GM12865 (cell line): ENCODE measurements at regions not wholly inside any gene's neighbourhood (a gene's known extent, or its start where the extent isn't known, plus 50 kb on each side); places are given as distances from the start of the nearest gene placed in this dataset.

ENCODE experiments used
- DNase-seq: peaks from one replicate; pipeline ENCODE4 v3.0.0; 2010; ENCODE audit warnings: low read depth
- H3K4me3 ChIP-seq: 2 replicates; pipeline ENCODE4 v1.5.1; 2011; ENCODE audit warnings: mild to moderate bottlenecking, low read depth, low read length, control low read depth
- TF ChIP-seq, protein P1 (sequence below): IDR thresholded peaks from 2 replicates; pipeline ENCODE4 v1.5.1; 2011; ENCODE audit warnings: low read length, control low read depth, low read depth, inconsistent platforms; ENCODE audit not compliant: insufficient read depth; ENCODE audit errors: missing control alignments

DNA sequence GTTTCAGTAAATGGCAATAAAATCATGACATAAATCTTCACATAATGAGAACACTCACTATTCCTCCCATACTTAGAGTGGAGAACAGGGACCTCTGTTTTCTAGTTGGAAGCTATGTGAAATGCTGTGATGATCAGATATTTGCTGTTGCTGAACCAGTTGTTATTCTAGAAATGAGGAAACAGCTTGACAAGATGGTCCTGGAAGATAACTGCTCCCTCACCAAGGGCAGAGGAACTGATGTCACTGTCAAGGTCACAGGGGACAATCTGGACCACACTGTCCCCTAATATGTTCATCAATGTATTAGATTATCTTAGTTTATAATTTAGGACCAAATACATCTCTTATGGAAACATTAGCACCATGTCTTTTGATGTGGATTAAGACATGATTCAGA, 1173.3 kb downstream of the PCDH17 start:
- H3K4me3 ChIP-seq: no peak overlapping the region
- TF ChIP-seq, protein P1, sequence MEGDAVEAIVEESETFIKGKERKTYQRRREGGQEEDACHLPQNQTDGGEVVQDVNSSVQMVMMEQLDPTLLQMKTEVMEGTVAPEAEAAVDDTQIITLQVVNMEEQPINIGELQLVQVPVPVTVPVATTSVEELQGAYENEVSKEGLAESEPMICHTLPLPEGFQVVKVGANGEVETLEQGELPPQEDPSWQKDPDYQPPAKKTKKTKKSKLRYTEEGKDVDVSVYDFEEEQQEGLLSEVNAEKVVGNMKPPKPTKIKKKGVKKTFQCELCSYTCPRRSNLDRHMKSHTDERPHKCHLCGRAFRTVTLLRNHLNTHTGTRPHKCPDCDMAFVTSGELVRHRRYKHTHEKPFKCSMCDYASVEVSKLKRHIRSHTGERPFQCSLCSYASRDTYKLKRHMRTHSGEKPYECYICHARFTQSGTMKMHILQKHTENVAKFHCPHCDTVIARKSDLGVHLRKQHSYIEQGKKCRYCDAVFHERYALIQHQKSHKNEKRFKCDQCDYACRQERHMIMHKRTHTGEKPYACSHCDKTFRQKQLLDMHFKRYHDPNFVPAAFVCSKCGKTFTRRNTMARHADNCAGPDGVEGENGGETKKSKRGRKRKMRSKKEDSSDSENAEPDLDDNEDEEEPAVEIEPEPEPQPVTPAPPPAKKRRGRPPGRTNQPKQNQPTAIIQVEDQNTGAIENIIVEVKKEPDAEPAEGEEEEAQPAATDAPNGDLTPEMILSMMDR: no peak
- no peak for DNase-seq

DNA sequence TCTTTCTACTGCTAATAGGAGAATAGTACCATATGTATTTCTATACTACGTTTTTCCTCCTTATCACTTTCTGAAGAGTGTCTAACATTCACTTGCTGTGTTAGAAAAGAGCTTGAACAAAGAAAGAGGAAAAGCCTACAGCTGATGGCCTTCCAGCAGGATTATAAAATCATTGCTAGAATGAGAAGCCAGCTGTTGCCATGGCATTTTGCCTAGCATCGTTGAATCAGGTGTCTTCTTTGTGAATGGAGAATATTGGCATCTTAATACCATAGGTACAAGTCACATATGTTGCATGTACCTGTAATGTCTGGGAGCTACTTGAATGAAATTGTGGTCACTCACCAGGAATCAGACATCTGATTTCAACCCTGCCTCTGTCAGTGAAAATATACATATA, 1174.9 kb downstream of the PCDH17 start:
- no peak overlapping the region for H3K4me3 ChIP-seq
- DNase-seq: no peak
- TF ChIP-seq, protein P1: no peak

DNA sequence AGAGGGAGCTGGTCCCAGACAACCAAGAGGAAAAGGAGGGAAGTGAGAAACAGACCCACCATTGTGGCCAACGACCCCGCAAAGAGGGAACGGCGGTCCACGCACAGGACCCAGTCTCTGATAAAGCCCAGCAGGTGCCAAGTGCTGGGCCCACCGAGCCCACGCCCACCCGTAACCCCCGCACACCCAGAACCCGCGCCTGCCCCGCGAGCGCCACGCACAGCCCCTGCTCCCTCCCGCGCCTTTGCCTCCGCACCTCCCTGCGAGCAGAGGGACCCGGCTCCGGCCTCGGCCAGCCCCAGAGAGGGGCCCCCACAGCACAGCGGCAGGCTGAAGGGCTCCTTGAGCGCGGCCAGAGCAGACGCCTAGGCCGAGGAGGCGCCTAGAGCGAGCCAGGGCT, 1192.2 kb downstream of the PCDH17 start:
- TF ChIP-seq, protein P1: no peak
- H3K4me3 ChIP-seq: no peak overlapping the region
- no peak for DNase-seq

DNA sequence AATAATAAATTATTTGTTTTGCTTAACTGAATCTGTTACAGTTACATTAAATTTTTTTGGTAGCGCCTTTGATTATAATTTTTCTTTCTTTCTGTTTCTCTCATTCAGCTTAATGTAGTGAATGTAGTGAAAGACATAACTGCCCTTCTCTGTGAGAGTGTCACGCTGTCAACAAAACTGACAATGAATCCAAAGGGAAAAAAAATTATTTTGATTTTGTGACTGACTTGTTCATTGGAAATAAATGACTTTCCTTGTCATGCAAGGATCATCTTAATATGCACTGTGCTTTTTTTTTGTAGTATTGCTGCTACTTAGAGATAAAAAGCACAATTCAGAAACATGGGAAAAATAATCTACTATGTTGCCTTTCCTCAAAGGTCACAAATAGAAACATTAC, 1196.4 kb downstream of the PCDH17 start:
- DNase-seq: no peak
- H3K4me3 ChIP-seq: no peak overlapping the region
- TF ChIP-seq, protein P1: no peak

DNA sequence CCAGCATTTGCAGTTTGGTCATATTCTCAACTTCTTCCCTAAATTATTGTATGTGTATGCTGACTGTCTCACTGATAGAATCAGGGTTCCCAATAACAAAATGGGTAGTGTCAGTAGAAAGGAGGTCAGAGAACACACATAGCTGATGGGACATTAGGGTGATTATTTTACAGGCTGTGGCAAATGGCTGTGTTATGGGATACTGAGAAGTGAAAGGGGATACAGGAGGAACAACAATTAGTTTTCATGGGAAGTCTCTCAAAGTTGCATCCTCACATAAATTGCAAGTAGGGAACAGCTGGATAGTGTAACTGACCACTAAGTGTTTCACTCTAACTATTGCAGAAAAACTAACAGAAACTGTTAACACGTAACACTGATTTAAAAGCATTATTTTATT, 1199.3 kb downstream of the PCDH17 start:
- DNase-seq: no peak
- TF ChIP-seq, protein P1: no peak
- H3K4me3 ChIP-seq: no peak overlapping the region

DNA sequence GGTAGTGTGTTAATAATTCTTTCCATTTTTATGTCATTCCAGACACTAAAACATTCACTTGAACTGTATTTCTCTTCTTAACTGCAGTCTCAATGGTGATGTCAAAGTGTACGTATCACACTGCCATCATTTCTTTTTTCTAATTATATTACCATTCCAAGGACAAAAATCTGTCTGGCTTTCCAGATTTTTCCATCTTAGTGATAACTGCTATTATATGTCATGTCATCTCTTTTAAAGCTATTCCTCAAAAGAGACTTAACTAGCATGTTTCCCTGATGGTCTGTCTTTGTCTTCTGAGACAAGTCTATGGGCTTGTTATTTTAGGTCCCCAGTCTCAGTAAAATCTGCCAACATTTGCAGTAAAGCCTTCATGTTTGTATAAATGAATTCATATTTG, 1207.1 kb downstream of the PCDH17 start:
- no peak for DNase-seq
- H3K4me3 ChIP-seq: no peak overlapping the region
- TF ChIP-seq, protein P1: no peak

DNA sequence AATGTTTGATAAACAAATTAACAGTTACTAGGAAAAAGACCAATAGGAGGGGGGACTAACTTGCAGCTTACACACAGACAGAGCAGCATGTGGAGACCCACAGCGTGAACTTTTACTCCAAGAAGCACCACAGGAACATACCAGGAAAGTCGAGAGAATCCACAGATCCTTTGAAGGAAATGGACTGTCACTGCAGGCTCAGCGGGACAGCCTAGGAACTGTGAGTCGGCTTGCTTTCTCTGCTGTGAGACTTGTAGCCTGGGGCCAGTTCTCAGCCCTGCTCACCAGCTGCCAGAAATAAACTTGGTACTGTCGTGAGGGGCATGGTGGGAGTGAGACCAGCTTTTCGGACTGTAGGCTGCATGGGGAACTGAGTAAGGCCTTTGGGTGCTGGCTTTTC, 1211.5 kb downstream of the PCDH17 start:
- TF ChIP-seq, protein P1: no peak
- no peak for DNase-seq
- no peak overlapping the region for H3K4me3 ChIP-seq
